Heart left ventricle (tissue), 16 donors: ENCODE measurements at regions not wholly inside any gene's neighbourhood (a gene's known extent, or its start where the extent isn't known, plus 50 kb on each side); places are given as distances from the start of the nearest gene placed in this dataset.

ENCODE experiments used
- ATAC-seq, 4 donors: fragments of 200-7000 bp; cut with Tn5 transposase; one replicate each; pipeline ENCODE4 v1.9.1; 2020 to 2022; ENCODE audit warnings: moderate library complexity in 4 of 4, mild to moderate bottlenecking in 3 of 4, moderate number of reproducible peaks in 1 of 4
- DNase-seq, 5 donors: peaks; one replicate each; pipeline ENCODE4 v3.0.0-alpha.2; 2020
- H3K27ac ChIP-seq, 12 donors: fragments of 200-600 bp; sonication (generic) in 4 of 12; one replicate each; pipeline versions ENCODE4 v1.5.0 to v1.8.0; 2016 to 2022; ENCODE audit warnings: mild to moderate bottlenecking in 2 of 12
- H3K27me3 ChIP-seq, 9 donors: fragments of 200-600 bp; sonication (generic) in 2 of 9; one replicate each; pipeline versions ENCODE4 v1.5.1 to v1.8.0; 2016 to 2022; ENCODE audit warnings: mild to moderate bottlenecking in 3 of 9
- H3K36me3 ChIP-seq, 9 donors: fragments of 200-600 bp; sonication (generic) in 2 of 9; one replicate each; pipeline versions ENCODE4 v1.5.0 to v1.8.0; 2018 to 2022; ENCODE audit warnings: mild to moderate bottlenecking in 2 of 9
- H3K4me1 ChIP-seq, 12 donors: fragments of 200-600 bp; sonication (generic) in 4 of 12; one replicate each; pipeline versions ENCODE4 v1.5.0 to v1.8.0; 2016 to 2022; ENCODE audit warnings: mild to moderate bottlenecking in 3 of 12
- H3K4me3 ChIP-seq, 12 donors: fragments of 200-600 bp; sonication (generic) in 4 of 12; one replicate each; pipeline versions ENCODE4 v1.5.0 to v1.8.0; 2017 to 2022; ENCODE audit warnings: mild to moderate bottlenecking in 9 of 12, moderate library complexity in 4 of 12
- H3K9me3 ChIP-seq, 12 donors: fragments of 200-600 bp; sonication (generic) in 4 of 12; one replicate each; pipeline versions ENCODE4 v1.5.0 to v1.8.0; 2016 to 2022; ENCODE audit warnings: mild to moderate bottlenecking in 1 of 12
- CTCF ChIP-seq, 12 donors: fragments of 200-600 bp; sonication (generic) in 4 of 12; IDR thresholded peaks; one replicate each; pipeline versions ENCODE4 v1.5.0 to v1.8.0; 2018 to 2022; ENCODE audit warnings: antibody characterized with exemption in 12 of 12, mild to moderate bottlenecking in 5 of 12
- POLR2A ChIP-seq, 2 donors: fragments of 450-650 bp; IDR thresholded peaks; one replicate each; pipeline ENCODE4 v1.6.1; 2017; ENCODE audit warnings: antibody characterized with exemption in 2 of 2, mild to moderate bottlenecking in 2 of 2, moderate library complexity in 2 of 2
- WGBS, 4 donors: extraction: QIAGEN DNeasy Blood & Tissue Kit in 2 of 4; methylation state at CpG; one replicate each; pipeline versions ENCODE4 v1.1.5 to v1.1.7; 2013 to 2018; 5-methylcytosine and 5-hydroxymethylcytosine counted together
- intact Hi-C, 10 donors: fragments of 100-400 bp; cut with DNase I; formaldehyde crosslinking; loops; one replicate each; pipeline versions ENCODE4 v1.11.1 to v1.14.2; 2022
- donor health status: ischemic (EF 13 %, LVEDD 7.1; RV severe dilation, severe dysfunction).
- donor health status: healthy with polysubstance abuse.
- donor health status: DM: no; HTN: yes; CAD: no.
- donor health status: DM: no; HTN: no; CAD: no.
- donor health status: ischemic (EF 25% LVEDD 6.9; RV normal size, moderate dysfunction).
- donor health status: ischemic (EF 25% LVEDD 5.7; RV mildly dilated, moderate dysfunction).
- donor health status: healthy.
- donor health status: DM: yes; HTN: yes; CAD: no.
- donor health status: ischemic (EF 35%, LVEDD 5.7; RV mildly dilated, moderate dysfunction).
- donor health status: nonischemic (EF 11% LVEDD 7.7; RV severe dilation, severe dysfunction).
- donor health status: DM: yes; HTN: yes; CAD: no.
- donor health status: PGD.
- donor health status: ischemic (EF 29% LVEDD 5.4; RV normal size, mild dysfunction).
- donor health status: nonischemic (EF 23%, LVEDD 6.1; RV moderate dilation, normal function).

DNA sequence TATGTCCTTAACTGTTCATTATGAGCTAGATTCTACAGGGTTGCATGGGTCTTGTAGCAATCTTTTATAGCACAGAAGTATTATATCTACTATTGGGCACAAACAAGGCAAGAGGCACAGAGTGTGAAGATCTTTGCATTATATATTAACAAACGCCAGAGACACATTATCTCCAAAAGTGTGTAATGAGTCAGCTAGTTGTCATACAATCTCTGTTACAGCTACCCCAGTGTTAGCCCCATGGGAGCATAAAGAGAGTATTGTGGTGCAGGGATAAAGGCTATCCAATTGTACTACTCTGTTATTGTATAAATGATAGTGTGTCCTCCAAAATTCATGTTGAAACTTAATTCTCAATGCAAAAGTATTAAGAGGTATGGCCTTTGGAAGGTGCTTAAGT lies 148.4 kb upstream of the RIMS1 start:
- WGBS, 4 donors, result 48 to 75% (median 73%) methylated on average over 1 of the region's 1 CpG

GRCh38 chr6:71745525-71745924 lies 140.8 kb upstream of the RIMS1 start:
- no peak for ATAC-seq
- no peak for DNase-seq
- WGBS, 4 donors, result 21 to 33% (median 25%) methylated on average over 5 of the region's 5 CpGs
- H3K27me3 ChIP-seq, result no peaks in the 10 kb centered on the region
- H3K27ac ChIP-seq, result no peak overlapping the region
- no peak overlapping the region for H3K4me3 ChIP-seq
- H3K36me3 ChIP-seq, result no peaks in the 10 kb centered on the region
- intact Hi-C loops, result no loop called here
- peaks cover 0 to 4% (median 0%) of the 10 kb centered on the region in 12 donors for H3K9me3 ChIP-seq
- no peak for TF ChIP-seq CTCF (IDR thresholded peaks at IDR 0.05)
- no peak for TF ChIP-seq POLR2A (IDR thresholded peaks at IDR 0.05)
- H3K4me1 ChIP-seq, result no peaks in the 10 kb centered on the region

More for the DNA sequence above, 148.4 kb upstream of the RIMS1 start:
- H3K9me3 ChIP-seq, result no peaks in the 10 kb centered on the region
- H3K4me1 ChIP-seq, result no peaks in the 10 kb centered on the region
- H3K27ac ChIP-seq, result no peak overlapping the region
- no peaks in the 10 kb centered on the region for H3K36me3 ChIP-seq
- intact Hi-C loops, result no loop called here
- DNase-seq (no peak), ATAC-seq (no peak)
- TF ChIP-seq CTCF (IDR thresholded peaks at IDR 0.05), result no peak
- no peak for TF ChIP-seq POLR2A (IDR thresholded peaks at IDR 0.05)
- H3K4me3 ChIP-seq, result no peak overlapping the region
- H3K27me3 ChIP-seq, result no peaks in the 10 kb centered on the region

- intact Hi-C loops, result no loop called here
- Histone ChIP-seq H3K9me3 (peaks cover 0 to 5% (median 0%) of the 10 kb centered on the region in 12 donors), H3K4me3 (no peak overlapping the region), H3K4me1 (no peaks in the 10 kb centered on the region), H3K36me3 (no peaks in the 10 kb centered on the region), H3K27ac (no peak overlapping the region), H3K27me3 (no peaks in the 10 kb centered on the region)
- no peak for DNase-seq
- no peak for ATAC-seq
- TF ChIP-seq POLR2A (IDR thresholded peaks at IDR 0.05) (no peak), CTCF (IDR thresholded peaks at IDR 0.05) (no peak)
- 89 to 96% (median 92%) methylated on average over 2 of the region's 2 CpGs for WGBS, 4 donors
Measured at GRCh38 chr6:71766146-71766760, 120.1 kb upstream of the RIMS1 start.

DNA sequence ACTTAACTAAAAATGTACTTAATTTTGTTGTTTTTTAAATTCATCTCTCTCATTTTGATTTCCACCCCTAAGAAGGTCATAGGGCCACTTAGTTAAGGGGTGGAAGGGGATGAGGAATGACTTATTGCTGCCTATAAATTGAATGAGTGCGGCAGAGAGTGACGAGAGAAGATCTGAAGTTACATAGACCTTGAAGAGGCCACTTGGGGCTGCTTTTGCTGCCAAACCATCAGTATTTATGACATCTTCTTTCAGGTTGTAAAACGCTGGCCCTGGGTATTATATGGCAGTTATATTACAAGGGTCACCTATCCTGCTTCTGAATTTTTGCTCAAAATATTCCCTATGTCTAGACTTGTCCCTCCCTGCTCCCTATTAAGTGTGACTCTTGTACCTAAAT lies 119.6 kb upstream of the RIMS1 start:
- intact Hi-C loops, result no loop called here
- Histone ChIP-seq H3K9me3 (peaks cover 0 to 5% (median 0%) of the 10 kb centered on the region in 12 donors), H3K27me3 (no peaks in the 10 kb centered on the region), H3K4me3 (no peak overlapping the region), H3K4me1 (no peaks in the 10 kb centered on the region), H3K36me3 (no peaks in the 10 kb centered on the region), H3K27ac (no peak overlapping the region)
- 51 to 56% (median 53%) methylated on average over 3 of the region's 3 CpGs for whole genome bisulfite sequencing, 4 donors
- TF ChIP-seq POLR2A (IDR thresholded peaks at IDR 0.05) (no peak), CTCF (IDR thresholded peaks at IDR 0.05) (no peak)
- ATAC-seq, result no peak
- DNase-seq, result no peak
